Ascending aorta (tissue), 2 donors: ENCODE measurements at regions not wholly inside any gene's neighbourhood (a gene's known extent, or its start where the extent isn't known, plus 50 kb on each side); places are given as distances from the start of the nearest gene placed in this dataset.

Experiments used
- DNase-seq, 2 donors: peaks; one replicate each; pipeline ENCODE4 v3.0.0-alpha.2; 2019; ENCODE audit warnings: low spot score in 2 of 2
- H3K27ac ChIP-seq, 2 donors: fragments of 200-600 bp; sonication (generic); one replicate each; pipeline ENCODE4 v1.5.1; 2016 to 2017; ENCODE audit warnings: mild to moderate bottlenecking in 1 of 2
- H3K27me3 ChIP-seq: fragments of 200-600 bp; sonication (generic); one replicate; pipeline ENCODE4 v1.5.1; 2017
- H3K36me3 ChIP-seq, 2 donors: fragments of 200-600 bp; sonication (generic); one replicate each; pipeline ENCODE4 v1.5.1; 2016
- H3K4me1 ChIP-seq, 2 donors: fragments of 200-600 bp; sonication (generic); one replicate each; pipeline ENCODE4 v1.5.1; 2016 to 2017; ENCODE audit warnings: mild to moderate bottlenecking in 1 of 2
- H3K4me3 ChIP-seq, 2 donors: fragments of 200-600 bp; sonication (generic); one replicate each; pipeline ENCODE4 v1.5.1; 2016 to 2017; ENCODE audit warnings: mild to moderate bottlenecking in 1 of 2
- H3K9me3 ChIP-seq, 2 donors: fragments of 200-600 bp; sonication (generic); one replicate each; pipeline ENCODE4 v1.5.1; 2016
- CTCF ChIP-seq, 3 experiments: fragments of 200-600 bp in 2 of 3; fragments of 450-650 bp in 1 of 3; sonication (generic) in 2 of 3; IDR thresholded peaks; one replicate each; pipeline ENCODE4 v1.5.1; 2016 to 2019; ENCODE audit warnings: antibody characterized with exemption in 3 of 3, mild to moderate bottlenecking in 1 of 3, moderate library complexity in 1 of 3
- intact Hi-C: fragments of 100-400 bp; cut with DNase I; formaldehyde crosslinking; loops from one replicate; pipeline ENCODE4 v1.15.1; 2023

GRCh38 chr7:71019706-71020105 lies 112.2 kb upstream of the GALNT17 start:
- TF ChIP-seq CTCF (IDR thresholded peaks at IDR 0.05): no peak
- intact Hi-C loops: no loop called here
- Histone ChIP-seq H3K36me3 (no peaks in the 10 kb centered on the region), H3K4me1 (peaks cover 0 to 5% of the 10 kb centered on the region in 2 donors), H3K4me3 (no peak overlapping the region), H3K27me3 (no peaks in the 10 kb centered on the region), H3K27ac (peak overlapping the region; percentile 32 to 42), H3K9me3 (no peaks in the 10 kb centered on the region)
- peak in 1 of 2 donors; percentile 67 for DNase-seq

GRCh38 chr7:71021131-71021530 lies 110.8 kb upstream of the GALNT17 start:
- DNase-seq: no peak
- Histone ChIP-seq H3K9me3 (no peaks in the 10 kb centered on the region), H3K4me1 (peaks cover 0 to 5% of the 10 kb centered on the region in 2 donors), H3K36me3 (no peaks in the 10 kb centered on the region), H3K27me3 (no peaks in the 10 kb centered on the region), H3K27ac (no peak overlapping the region), H3K4me3 (no peak overlapping the region)
- intact Hi-C loops: no loop called here
- TF ChIP-seq CTCF (IDR thresholded peaks at IDR 0.05): no peak

GRCh38 chr7:71026680-71027079 lies 105.3 kb upstream of the GALNT17 start:
- intact Hi-C loops: no loop called here

GRCh38 chr7:71034243-71034642 lies 97.7 kb upstream of the GALNT17 start:
- intact Hi-C loops: no loop called here
- Histone ChIP-seq H3K9me3 (no peaks in the 10 kb centered on the region), H3K4me1 (no peaks in the 10 kb centered on the region), H3K27me3 (no peaks in the 10 kb centered on the region), H3K27ac (no peak overlapping the region), H3K36me3 (no peaks in the 10 kb centered on the region), H3K4me3 (no peak overlapping the region)
- no peak for DNase-seq
- no peak for TF ChIP-seq CTCF (IDR thresholded peaks at IDR 0.05)

More at GRCh38 chr7:71026680-71027079, 105.3 kb upstream of the GALNT17 start:
- no peak for TF ChIP-seq CTCF (IDR thresholded peaks at IDR 0.05)
- no peaks in the 10 kb centered on the region for H3K36me3 ChIP-seq
- H3K4me1 ChIP-seq: no peaks in the 10 kb centered on the region
- no peak overlapping the region for H3K4me3 ChIP-seq
- no peak overlapping the region for H3K27ac ChIP-seq
- H3K9me3 ChIP-seq: no peaks in the 10 kb centered on the region
- H3K27me3 ChIP-seq: no peaks in the 10 kb centered on the region
- DNase-seq: no peak

GRCh38 chr7:71042591-71042990 lies 89.4 kb upstream of the GALNT17 start:
- Histone ChIP-seq H3K36me3 (no peaks in the 10 kb centered on the region), H3K9me3 (no peaks in the 10 kb centered on the region), H3K4me3 (no peak overlapping the region), H3K4me1 (no peaks in the 10 kb centered on the region), H3K27me3 (no peaks in the 10 kb centered on the region), H3K27ac (no peak overlapping the region)
- no peak for DNase-seq
- TF ChIP-seq CTCF (IDR thresholded peaks at IDR 0.05): no peak
- intact Hi-C loops: no loop called here

- H3K27me3 ChIP-seq: no peaks in the 10 kb centered on the region
- no peak for DNase-seq
- no peaks in the 10 kb centered on the region for H3K4me1 ChIP-seq
- H3K27ac ChIP-seq: no peak overlapping the region
- H3K9me3 ChIP-seq: peaks cover 0 to 24% of the 10 kb centered on the region in 2 donors
- no peak overlapping the region for H3K4me3 ChIP-seq
- intact Hi-C loops: no loop called here
- no peaks in the 10 kb centered on the region for H3K36me3 ChIP-seq
- no peak for TF ChIP-seq CTCF (IDR thresholded peaks at IDR 0.05)
Observed at GRCh38 chr7:71050492-71050891, 81.5 kb upstream of the GALNT17 start.
